A549 (cell line): ENCODE measurements at regions not wholly inside any gene's neighbourhood (a gene's known extent, or its start where the extent isn't known, plus 50 kb on each side); places are given as distances from the start of the nearest gene placed in this dataset.
"Not testable (repeated sequence)": the region's sequence is repeated elsewhere in the genome, so short reads cannot be mapped to it uniquely, and the experiment has no call there.

Experiments used
- ATAC-seq, 2 experiments: fragments of 200-7000 bp in 1 of 2; fragments of >200 bp in 1 of 2; cut with Nextera tagmentation in 1 of 2; cut with Tn5 transposase in 1 of 2; 3 replicates each; pipeline versions ENCODE4 v1.8.0 to v1.9.1; 2018 to 2020; ENCODE audit warnings: mild to moderate bottlenecking in 1 of 2, moderate library complexity in 1 of 2
- CTCF ChIA-PET: fragments of 300-600 bp; sonication (Branson Sonifier 250); formaldehyde crosslinking; extraction: SDS; loops from one replicate; lab custom pipeline; 2021; ENCODE audit warnings: antibody characterized with exemption, inconsistent platforms; lab: Yijun Ruan, JAX
- POLR2A ChIA-PET: fragments of 350-600 bp; formaldehyde crosslinking; extraction: SDS; loops from one replicate; lab custom pipeline; 2021; ENCODE audit warnings: antibody characterized with exemption, inconsistent platforms; lab: Yijun Ruan, JAX
- DNase-seq, 2 experiments: peaks; one replicate each; pipeline versions ENCODE4 v3.0.0 to v3.0.0-alpha.2; 2011 to 2016; ENCODE audit warnings: low read depth in 1 of 2, low spot score in 1 of 2
- FAIRE-seq: peaks from 2 replicates; lab custom pipeline; 2011; peaks lifted over from hg19 to GRCh38; lab: Jason Lieb, UNC
- H3K27ac ChIP-seq, 2 experiments: fragments of >200 bp; sonication (Bioruptor Twin); formaldehyde crosslinking; 3 replicates each; pipeline ENCODE4 v1.5.1; 2016 to 2017
- H3K4me1 ChIP-seq: fragments of >200 bp; sonication (Bioruptor Twin); formaldehyde crosslinking; 3 replicates; pipeline ENCODE4 v1.6.1; 2016
- H3K4me2 ChIP-seq: fragments of >200 bp; sonication (Bioruptor Twin); formaldehyde crosslinking; 3 replicates; pipeline ENCODE4 v1.6.1; 2016
- H3K4me3 ChIP-seq: fragments of >200 bp; sonication (Bioruptor Twin); formaldehyde crosslinking; 3 replicates; pipeline ENCODE4 v1.5.1; 2016
- H3K9me3 ChIP-seq: fragments of >200 bp; sonication (Bioruptor Twin); formaldehyde crosslinking; 3 replicates; pipeline ENCODE4 v1.6.1; 2016
- CBX2 ChIP-seq: fragments of 200-600 bp; sonication (generic); IDR thresholded peaks from 2 replicates; pipeline ENCODE4 v1.6.1; 2016; ENCODE audit warnings: low read depth, mild to moderate bottlenecking, borderline replicate concordance
- CBX8 ChIP-seq: fragments of 200-600 bp; sonication (generic); IDR thresholded peaks from 2 replicates; pipeline ENCODE4 v1.6.1; 2016
- E2F6 ChIP-seq: IDR thresholded peaks from 2 replicates; pipeline ENCODE4 v1.6.1; 2012; ENCODE audit warnings: low read depth, borderline replicate concordance
- EHMT2 ChIP-seq: fragments of 200-600 bp; sonication (generic); IDR thresholded peaks from 2 replicates; pipeline ENCODE4 v1.6.1; 2016; ENCODE audit warnings: antibody characterized with exemption, low read depth, mild to moderate bottlenecking, moderate library complexity
- ELK1 ChIP-seq: fragments of 150-350 bp; IDR thresholded peaks from 2 replicates; pipeline ENCODE4 v1.6.1; 2014; ENCODE audit warnings: low read depth, mild to moderate bottlenecking, low read length
- FOSB ChIP-seq: fragments of 250-450 bp; sonication (Bioruptor Pico); IDR thresholded peaks from 2 replicates; pipeline ENCODE4 v1.5.0; 2020; ENCODE audit warnings: mild to moderate bottlenecking, moderate library complexity
- FOSL2 ChIP-seq, 2 experiments: fragments of 450-650 bp in 1 of 2; fragments of >200 bp in 1 of 2; sonication (Bioruptor Twin) in 1 of 2; formaldehyde crosslinking; IDR thresholded peaks; 2 replicates each; pipeline versions ENCODE4 v1.5.0 to v1.6.1; 2016 to 2020; ENCODE audit warnings: mild to moderate bottlenecking in 1 of 2, moderate library complexity in 1 of 2
- GATA3 ChIP-seq: IDR thresholded peaks from 2 replicates; pipeline ENCODE4 v1.6.1; 2012; ENCODE audit warnings: borderline replicate concordance
- HOXA7 ChIP-seq: fragments of 250-450 bp; sonication (Bioruptor Pico); IDR thresholded peaks from 2 replicates; pipeline ENCODE4 v1.5.0; 2020; ENCODE audit warnings: mild to moderate bottlenecking, moderate library complexity
- KDM1A ChIP-seq: fragments of 200-600 bp; sonication (generic); IDR thresholded peaks from 2 replicates; pipeline ENCODE4 v1.6.1; 2016; ENCODE audit warnings: low read depth, mild to moderate bottlenecking
- MYC ChIP-seq: IDR thresholded peaks from 2 replicates; pipeline ENCODE4 v1.6.1; 2012; ENCODE audit warnings: mild to moderate bottlenecking, inconsistent platforms, low read length, improper control_type of control experiment, borderline replicate concordance
- NR3C1 ChIP-seq: fragments of >200 bp; sonication (Bioruptor Twin); formaldehyde crosslinking; IDR thresholded peaks from 3 replicates; pipeline ENCODE4 v1.6.1; 2017
- SMC3 ChIP-seq: fragments of >200 bp; sonication (Bioruptor Twin); formaldehyde crosslinking; IDR thresholded peaks from 3 replicates; pipeline ENCODE4 v1.6.1; 2018; ENCODE audit warnings: inconsistent platforms
- SREBF2 ChIP-seq: fragments of 450-650 bp; IDR thresholded peaks from 2 replicates; pipeline ENCODE4 v1.6.1; 2014; ENCODE audit warnings: mild to moderate bottlenecking, moderate library complexity
- ZC3H11A ChIP-seq: fragments of 450-650 bp; IDR thresholded peaks from 2 replicates; pipeline ENCODE4 v1.6.1; 2014; ENCODE audit warnings: antibody characterized with exemption, mild to moderate bottlenecking
- WGBS: methylation state at CpG from one replicate; pipeline ENCODE4 v1.1.6; 2017; ENCODE audit errors: missing lambda C conversion rate; 5-methylcytosine and 5-hydroxymethylcytosine counted together
- TF ChIP-seq, protein P1 (sequence below): fragments of 450-650 bp; IDR thresholded peaks from 2 replicates; pipeline ENCODE4 v1.6.1; 2014; ENCODE audit warnings: antibody characterized with exemption
- TF ChIP-seq, protein P2 (sequence below): fragments of 250-450 bp; sonication (Bioruptor Pico); IDR thresholded peaks from 2 replicates; pipeline ENCODE4 v1.5.0; 2020; ENCODE audit warnings: low read depth, mild to moderate bottlenecking, moderate library complexity
- TF ChIP-seq, protein P3 (sequence below): fragments of >200 bp; sonication (Bioruptor Twin); formaldehyde crosslinking; IDR thresholded peaks from 3 replicates; pipeline ENCODE4 v1.5.1; 2016
- TF ChIP-seq, protein P4 (sequence below): fragments of >200 bp; sonication (Bioruptor Twin); formaldehyde crosslinking; IDR thresholded peaks from 2 replicates; pipeline ENCODE4 v1.6.1; 2016

- TF ChIP-seq, protein P1, sequence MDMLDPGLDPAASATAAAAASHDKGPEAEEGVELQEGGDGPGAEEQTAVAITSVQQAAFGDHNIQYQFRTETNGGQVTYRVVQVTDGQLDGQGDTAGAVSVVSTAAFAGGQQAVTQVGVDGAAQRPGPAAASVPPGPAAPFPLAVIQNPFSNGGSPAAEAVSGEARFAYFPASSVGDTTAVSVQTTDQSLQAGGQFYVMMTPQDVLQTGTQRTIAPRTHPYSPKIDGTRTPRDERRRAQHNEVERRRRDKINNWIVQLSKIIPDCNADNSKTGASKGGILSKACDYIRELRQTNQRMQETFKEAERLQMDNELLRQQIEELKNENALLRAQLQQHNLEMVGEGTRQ, result no peak
- TF ChIP-seq E2F6, result no peak
- no peak for TF ChIP-seq NR3C1
- TF ChIP-seq SMC3, result peak; percentile 65
These were observed 560.7 kb downstream of the HTR1A start (continued) for GRCh38 chr5:63401436-63402046.

DNA sequence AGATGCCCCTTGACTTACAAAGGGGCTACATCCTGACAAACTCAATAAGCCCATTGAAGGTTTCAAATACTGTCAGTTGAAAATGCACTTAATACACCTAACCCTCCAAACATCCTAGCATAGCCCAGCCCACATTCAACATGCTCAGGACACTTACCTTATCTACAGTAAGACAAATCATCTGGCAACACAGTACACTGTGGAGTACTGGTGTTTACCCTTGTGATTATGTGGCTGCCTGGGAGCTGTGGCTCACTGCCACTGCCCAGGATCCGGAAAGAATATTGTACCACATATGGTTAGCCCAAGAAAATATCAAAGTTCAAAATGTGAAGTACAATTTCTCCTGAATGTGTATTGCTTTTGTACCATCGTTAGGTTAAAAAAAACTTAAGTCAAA is 562.2 kb downstream of the HTR1A start:
- no peak for ATAC-seq
- Histone ChIP-seq H3K4me1 (no peaks in the 10 kb centered on the region), H3K4me2 (no peak overlapping the region), H3K9me3 (no peaks in the 10 kb centered on the region), H3K4me3 (no peak overlapping the region), H3K27ac (no peak overlapping the region)
- DNase-seq, result no peak
- POLR2A ChIA-PET, result no interaction called here
- no peak for FAIRE-seq
- WGBS, result 6% methylated on average over 2 of the region's 2 CpGs
- TF ChIP-seq FOSB (CRISPR knock-in tag) (no peak), CBX8 (no peak), CBX2 (no peak), MYC (no peak)
- TF ChIP-seq, protein P2, sequence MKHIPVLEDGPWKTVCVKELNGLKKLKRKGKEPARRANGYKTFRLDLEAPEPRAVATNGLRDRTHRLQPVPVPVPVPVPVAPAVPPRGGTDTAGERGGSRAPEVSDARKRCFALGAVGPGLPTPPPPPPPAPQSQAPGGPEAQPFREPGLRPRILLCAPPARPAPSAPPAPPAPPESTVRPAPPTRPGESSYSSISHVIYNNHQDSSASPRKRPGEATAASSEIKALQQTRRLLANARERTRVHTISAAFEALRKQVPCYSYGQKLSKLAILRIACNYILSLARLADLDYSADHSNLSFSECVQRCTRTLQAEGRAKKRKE (CRISPR knock-in tag), result no peak
- TF ChIP-seq, protein P1, result no peak
- CTCF ChIA-PET, result interaction anchor here (1.3 to 1.6 kb wide), 3 partner anchors 11 to 563 kb away, joined by 3 read pairs; no protein-coding TSS in a partner anchor

DNA sequence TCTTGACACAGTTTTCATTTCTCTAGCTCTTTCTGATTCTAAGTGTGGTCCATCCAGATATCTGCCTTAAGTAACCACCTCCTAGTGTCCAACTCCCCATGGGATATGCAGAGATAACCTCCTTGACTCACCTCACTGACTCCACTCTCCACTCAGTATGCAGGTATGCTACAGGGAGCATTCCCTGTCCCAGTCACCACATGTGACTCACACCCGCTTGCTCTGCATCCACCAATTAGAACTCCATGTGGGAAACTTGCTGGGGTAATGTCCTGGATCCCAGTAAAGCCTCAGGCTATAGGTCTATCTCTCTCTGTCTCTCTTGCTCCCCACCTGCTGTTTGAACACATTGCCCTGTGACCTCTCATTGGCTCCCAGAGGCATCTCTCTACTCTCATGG is 563.9 kb downstream of the HTR1A start:
- no peak overlapping the region for H3K4me2 ChIP-seq
- no peaks in the 10 kb centered on the region for H3K4me1 ChIP-seq
- no peaks in the 10 kb centered on the region for H3K9me3 ChIP-seq
- no peak overlapping the region for H3K27ac ChIP-seq
- WGBS, result 0% methylated on average over 1 of the region's 1 CpG
- CTCF ChIA-PET, result no interaction called here
- POLR2A ChIA-PET, result no interaction called here
- DNase-seq (no peak), ATAC-seq (peak in 1 of 2 experiments; percentile 30; a peak in 1 of 6 replicates), FAIRE-seq (no peak)
- no peak overlapping the region for H3K4me3 ChIP-seq
- no peak for TF ChIP-seq FOSL2 (IDR thresholded peaks at IDR 0.05)
- TF ChIP-seq FOSL2 (CRISPR knock-in tag; IDR thresholded peaks at IDR 0.05), result no peak
- TF ChIP-seq, protein P3, sequence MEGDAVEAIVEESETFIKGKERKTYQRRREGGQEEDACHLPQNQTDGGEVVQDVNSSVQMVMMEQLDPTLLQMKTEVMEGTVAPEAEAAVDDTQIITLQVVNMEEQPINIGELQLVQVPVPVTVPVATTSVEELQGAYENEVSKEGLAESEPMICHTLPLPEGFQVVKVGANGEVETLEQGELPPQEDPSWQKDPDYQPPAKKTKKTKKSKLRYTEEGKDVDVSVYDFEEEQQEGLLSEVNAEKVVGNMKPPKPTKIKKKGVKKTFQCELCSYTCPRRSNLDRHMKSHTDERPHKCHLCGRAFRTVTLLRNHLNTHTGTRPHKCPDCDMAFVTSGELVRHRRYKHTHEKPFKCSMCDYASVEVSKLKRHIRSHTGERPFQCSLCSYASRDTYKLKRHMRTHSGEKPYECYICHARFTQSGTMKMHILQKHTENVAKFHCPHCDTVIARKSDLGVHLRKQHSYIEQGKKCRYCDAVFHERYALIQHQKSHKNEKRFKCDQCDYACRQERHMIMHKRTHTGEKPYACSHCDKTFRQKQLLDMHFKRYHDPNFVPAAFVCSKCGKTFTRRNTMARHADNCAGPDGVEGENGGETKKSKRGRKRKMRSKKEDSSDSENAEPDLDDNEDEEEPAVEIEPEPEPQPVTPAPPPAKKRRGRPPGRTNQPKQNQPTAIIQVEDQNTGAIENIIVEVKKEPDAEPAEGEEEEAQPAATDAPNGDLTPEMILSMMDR, result no peak
- no peak for TF ChIP-seq EHMT2
- TF ChIP-seq HOXA7 (CRISPR knock-in tag), result no peak
- no peak for TF ChIP-seq GATA3
- no peak for TF ChIP-seq ELK1
- TF ChIP-seq KDM1A, result no peak
- no peak for TF ChIP-seq SREBF2
- TF ChIP-seq, protein P4, sequence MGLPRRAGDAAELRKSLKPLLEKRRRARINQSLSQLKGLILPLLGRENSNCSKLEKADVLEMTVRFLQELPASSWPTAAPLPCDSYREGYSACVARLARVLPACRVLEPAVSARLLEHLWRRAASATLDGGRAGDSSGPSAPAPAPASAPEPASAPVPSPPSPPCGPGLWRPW, result no peak
- no peak for TF ChIP-seq ZC3H11A

GRCh38 chr5:63388188-63388587 is 574.1 kb downstream of the HTR1A start:
- ATAC-seq, H3K4me3 ChIP-seq, H3K9me3 ChIP-seq, FAIRE-seq, H3K4me1 ChIP-seq, CTCF ChIA-PET, DNase-seq, H3K4me2 ChIP-seq, H3K27ac ChIP-seq, POLR2A ChIA-PET: not testable (repeated sequence)
- WGBS, result 45% methylated on average over 5 of the region's 5 CpGs
